Caco-2 (cell line): ENCODE measurements at regions not wholly inside any gene's neighbourhood (a gene's known extent, or its start where the extent isn't known, plus 50 kb on each side); places are given as distances from the start of the nearest gene placed in this dataset.

ENCODE experiments used
- BruUV-seq: library from RNA; stranded (reverse); fragments of 400-500 nt; replicated peaks from 2 replicates; lab custom pipeline; 2021; lab: Mats Ljungman, UMichigan
- CTCF ChIA-PET: fragments of 300-600 bp; sonication (Branson Sonifier 250); formaldehyde crosslinking; loops from one replicate; lab custom pipeline; 2022; ENCODE audit warnings: antibody characterized with exemption; lab: Charles Lee
- POLR2A ChIA-PET: fragments of 300-600 bp; sonication (Branson Sonifier 250); formaldehyde crosslinking; loops from one replicate; lab custom pipeline; 2022; ENCODE audit warnings: antibody characterized with exemption; lab: Charles Lee
- DNase-seq, 2 experiments: peaks; one replicate each; pipeline versions ENCODE4 v3.0.0 to v3.0.0-alpha.2; 2020 to 2022
- H3K27me3 ChIP-seq: replicated peaks from 2 replicates; pipeline ENCODE4 v1.6.0; 2011; ENCODE audit warnings: low read length; ENCODE audit not compliant: control insufficient read depth, insufficient read depth
- H3K36me3 ChIP-seq: 2 replicates; pipeline ENCODE4 v1.5.1; 2011; ENCODE audit warnings: low read length; ENCODE audit not compliant: control insufficient read depth, insufficient read depth
- H3K4me1 ChIP-seq: fragments of 250-450 bp; sonication (Bioruptor Pico); 2 replicates; pipeline ENCODE4 v1.5.1; 2020; ENCODE audit warnings: mild to moderate bottlenecking
- H3K4me3 ChIP-seq: 2 replicates; pipeline ENCODE4 v1.5.1; 2011; ENCODE audit warnings: low read depth, mild to moderate bottlenecking, control low read depth, low read length
- H3K9me3 ChIP-seq: fragments of 250-450 bp; sonication (Bioruptor Pico); 2 replicates; pipeline ENCODE4 v1.5.1; 2020; ENCODE audit warnings: mild to moderate bottlenecking, moderate library complexity
- H3K27ac Mint-ChIP-seq: one replicate; pipeline ENCODE4 v1.8.0; 2022; ENCODE audit warnings: mixed read lengths; ENCODE audit not compliant: unreplicated experiment
- H3K27me3 Mint-ChIP-seq: one replicate; pipeline ENCODE4 v1.8.0; 2022; ENCODE audit warnings: mixed read lengths; ENCODE audit not compliant: insufficient read depth, unreplicated experiment
- H3K36me3 Mint-ChIP-seq: one replicate; pipeline ENCODE4 v1.8.0; 2022; ENCODE audit warnings: mild to moderate bottlenecking, mixed read lengths; ENCODE audit not compliant: insufficient read depth, unreplicated experiment
- H3K4me1 Mint-ChIP-seq: one replicate; pipeline ENCODE4 v1.8.0; 2022; ENCODE audit warnings: low read depth, mixed read lengths; ENCODE audit not compliant: unreplicated experiment
- H3K4me3 Mint-ChIP-seq: one replicate; pipeline ENCODE4 v1.8.0; 2022; ENCODE audit warnings: mild to moderate bottlenecking, moderate library complexity, mixed read lengths; ENCODE audit not compliant: unreplicated experiment
- H3K9me3 Mint-ChIP-seq: one replicate; pipeline ENCODE4 v1.8.0; 2022; ENCODE audit warnings: mixed read lengths; ENCODE audit not compliant: unreplicated experiment
- intact Hi-C: fragments of 100-400 bp; cut with micrococcal nuclease; formaldehyde crosslinking; loops from one replicate; pipeline ENCODE4 v1.10.0; 2022; ENCODE audit not compliant: unreplicated experiment
- TF ChIP-seq, protein P1 (sequence below), 2 experiments: fragments of 200-600 bp in 1 of 2; IDR thresholded peaks; 1 replicate in 1 of 2; 2 replicates in 1 of 2; pipeline versions ENCODE4 v1.5.1 to v1.8.0; 2011 to 2022; ENCODE audit warnings: antibody characterized with exemption in 1 of 2, control low read depth in 1 of 2, inconsistent platforms in 1 of 2, low read depth in 1 of 2, low read length in 1 of 2, mild to moderate bottlenecking in 1 of 2, moderate library complexity in 1 of 2; ENCODE audit not compliant: insufficient read depth in 1 of 2, severe bottlenecking in 1 of 2, unreplicated experiment in 1 of 2

DNA sequence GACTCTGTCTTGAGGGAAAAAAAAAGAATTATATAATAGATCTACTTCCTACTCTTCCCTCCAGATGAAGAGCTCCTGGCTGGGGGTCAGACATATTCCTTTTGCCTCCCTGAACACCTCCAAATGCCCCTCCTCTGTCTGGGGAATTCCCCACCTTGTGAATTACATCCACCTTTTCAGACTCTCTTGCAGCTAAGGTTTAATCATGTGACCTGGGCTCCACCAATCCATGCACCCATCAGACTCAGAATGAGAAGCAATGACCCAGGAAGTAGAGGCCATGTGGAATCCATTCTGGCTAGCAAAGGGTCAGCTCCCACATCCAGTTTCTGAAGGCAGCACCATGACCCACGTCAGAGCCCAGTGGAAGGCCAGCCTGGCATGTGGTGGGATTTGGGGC, 93.6 kb upstream of the CUX1 start:
- CTCF ChIA-PET, result interaction anchor here (0.5 kb wide), 1 partner anchor 75 kb away, joined by 4 read pairs; no protein-coding TSS in a partner anchor
- H3K9me3 Mint-ChIP-seq, result peaks cover 9% of the 10 kb centered on the region
- H3K36me3 ChIP-seq, result no peaks in the 10 kb centered on the region
- no TSS peak for BruUV-seq
- TF ChIP-seq, protein P1, sequence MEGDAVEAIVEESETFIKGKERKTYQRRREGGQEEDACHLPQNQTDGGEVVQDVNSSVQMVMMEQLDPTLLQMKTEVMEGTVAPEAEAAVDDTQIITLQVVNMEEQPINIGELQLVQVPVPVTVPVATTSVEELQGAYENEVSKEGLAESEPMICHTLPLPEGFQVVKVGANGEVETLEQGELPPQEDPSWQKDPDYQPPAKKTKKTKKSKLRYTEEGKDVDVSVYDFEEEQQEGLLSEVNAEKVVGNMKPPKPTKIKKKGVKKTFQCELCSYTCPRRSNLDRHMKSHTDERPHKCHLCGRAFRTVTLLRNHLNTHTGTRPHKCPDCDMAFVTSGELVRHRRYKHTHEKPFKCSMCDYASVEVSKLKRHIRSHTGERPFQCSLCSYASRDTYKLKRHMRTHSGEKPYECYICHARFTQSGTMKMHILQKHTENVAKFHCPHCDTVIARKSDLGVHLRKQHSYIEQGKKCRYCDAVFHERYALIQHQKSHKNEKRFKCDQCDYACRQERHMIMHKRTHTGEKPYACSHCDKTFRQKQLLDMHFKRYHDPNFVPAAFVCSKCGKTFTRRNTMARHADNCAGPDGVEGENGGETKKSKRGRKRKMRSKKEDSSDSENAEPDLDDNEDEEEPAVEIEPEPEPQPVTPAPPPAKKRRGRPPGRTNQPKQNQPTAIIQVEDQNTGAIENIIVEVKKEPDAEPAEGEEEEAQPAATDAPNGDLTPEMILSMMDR (IDR thresholded peaks at IDR 0.05; ENCODE audit: insufficient read depth in 1 of 2, low read depth in 1 of 2, low read length in 1 of 2, severe bottlenecking in 1 of 2, unreplicated experiment in 1 of 2), result no peak
- peaks cover 4% of the 10 kb centered on the region for H3K4me1 Mint-ChIP-seq
- intact Hi-C loops, result no loop called here
- POLR2A ChIA-PET, result no interaction called here
- no peaks in the 10 kb centered on the region for H3K4me1 ChIP-seq
- H3K36me3 Mint-ChIP-seq, result no peaks in the 10 kb centered on the region
- H3K4me3 Mint-ChIP-seq, result no peak overlapping the region
- no peak overlapping the region for H3K27ac Mint-ChIP-seq
- H3K4me3 ChIP-seq, result no peak overlapping the region
- no peaks in the 10 kb centered on the region for H3K27me3 Mint-ChIP-seq
- DNase-seq, result no peak
- no peaks in the 10 kb centered on the region for H3K9me3 ChIP-seq
- no peaks in the 10 kb centered on the region for H3K27me3 ChIP-seq

DNA sequence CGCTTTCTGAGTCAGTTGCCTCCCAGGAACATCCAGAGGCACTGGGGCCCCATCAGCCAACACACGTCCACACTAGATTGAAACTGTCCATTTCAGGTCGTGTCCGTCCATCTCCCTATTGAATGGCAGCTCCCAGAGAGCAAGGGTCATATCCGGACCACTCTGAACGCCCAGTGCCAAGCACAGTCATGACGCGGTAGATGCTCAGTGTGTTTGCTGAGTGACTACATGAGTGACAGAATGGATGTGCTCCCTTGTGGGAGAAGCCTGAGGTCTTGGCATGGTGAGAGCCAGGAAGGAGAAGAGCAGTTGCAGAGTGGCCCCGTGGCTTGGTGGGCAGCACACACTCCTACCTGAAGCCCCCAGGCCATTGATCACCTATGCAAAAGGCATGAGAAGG, 92.5 kb upstream of the CUX1 start:
- Mint-ChIP-seq H3K27me3 (no peaks in the 10 kb centered on the region), H3K36me3 (no peaks in the 10 kb centered on the region), H3K9me3 (peaks cover 9% of the 10 kb centered on the region), H3K4me3 (no peak overlapping the region), H3K27ac (no peak overlapping the region), H3K4me1 (no peaks in the 10 kb centered on the region)
- Histone ChIP-seq H3K4me3 (no peak overlapping the region), H3K4me1 (no peaks in the 10 kb centered on the region), H3K27me3 (no peaks in the 10 kb centered on the region), H3K9me3 (no peaks in the 10 kb centered on the region), H3K36me3 (no peaks in the 10 kb centered on the region)
- TF ChIP-seq, protein P1 (IDR thresholded peaks at IDR 0.05; ENCODE audit: insufficient read depth in 1 of 2, low read depth in 1 of 2, low read length in 1 of 2, severe bottlenecking in 1 of 2, unreplicated experiment in 1 of 2), result no peak
- intact Hi-C loops, result no loop called here
- no TSS peak for BruUV-seq
- CTCF ChIA-PET, result no interaction called here
- POLR2A ChIA-PET, result no interaction called here
- DNase-seq, result no peak

DNA sequence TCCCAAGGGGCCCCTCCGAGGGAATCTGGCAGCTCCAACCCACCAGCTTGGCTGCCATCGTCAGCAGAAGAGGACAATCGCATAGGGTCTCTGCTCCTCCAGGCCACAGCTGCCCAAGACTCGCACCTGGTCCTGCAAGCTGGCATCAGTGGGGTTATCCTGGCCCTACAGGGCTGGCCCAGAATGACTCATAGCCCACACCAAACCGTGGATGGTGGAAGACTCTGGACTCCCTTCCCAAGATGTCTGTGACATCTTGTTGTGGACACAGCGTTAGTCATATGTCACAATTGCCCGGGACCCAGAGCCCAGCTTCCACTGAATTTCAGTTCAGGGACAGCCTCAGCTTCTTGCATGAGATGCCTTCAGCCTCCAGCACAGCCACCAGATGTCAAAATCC, 91.5 kb upstream of the CUX1 start:
- DNase-seq, result no peak
- Mint-ChIP-seq H3K4me3 (no peak overlapping the region), H3K27me3 (no peaks in the 10 kb centered on the region), H3K36me3 (no peaks in the 10 kb centered on the region), H3K9me3 (peaks cover 9% of the 10 kb centered on the region), H3K27ac (no peak overlapping the region), H3K4me1 (no peaks in the 10 kb centered on the region)
- no peaks in the 10 kb centered on the region for H3K4me1 ChIP-seq
- H3K36me3 ChIP-seq, result no peaks in the 10 kb centered on the region
- TF ChIP-seq, protein P1 (IDR thresholded peaks at IDR 0.05; ENCODE audit: insufficient read depth in 1 of 2, low read depth in 1 of 2, low read length in 1 of 2, severe bottlenecking in 1 of 2, unreplicated experiment in 1 of 2), result no peak
- BruUV-seq, result no TSS peak
- H3K4me3 ChIP-seq, result no peak overlapping the region
- no peaks in the 10 kb centered on the region for H3K27me3 ChIP-seq
- ChIA-PET CTCF (interaction anchor here (0.5 kb wide), 1 partner anchor 42 kb away, joined by 3 read pairs; no protein-coding TSS in a partner anchor), POLR2A (no interaction called here)
- intact Hi-C loops, result no loop called here
- no peaks in the 10 kb centered on the region for H3K9me3 ChIP-seq
